ENCODE measurements at regions not wholly inside any gene's neighbourhood (a gene's known extent, or its start where the extent isn't known, plus 50 kb on each side); places are given as distances from the start of the nearest gene placed in this dataset.

DNA sequence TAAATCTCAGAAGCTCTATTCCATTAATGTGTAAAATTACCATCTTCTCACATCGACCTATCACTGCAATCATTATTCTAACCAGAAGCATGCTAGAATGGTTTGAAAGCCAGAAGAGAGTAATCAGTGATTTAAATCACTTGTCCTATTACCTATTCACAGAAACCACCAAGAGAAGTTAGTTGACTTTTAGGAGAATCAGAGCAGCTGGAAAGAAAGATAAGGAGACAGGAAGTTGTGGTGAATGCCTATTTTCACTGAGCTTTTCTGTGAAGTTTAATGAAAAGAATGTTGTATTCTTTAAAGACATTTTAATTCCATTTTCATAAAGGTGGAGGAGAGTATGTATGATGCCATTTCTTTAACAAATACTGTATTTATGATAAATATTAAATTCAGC is 352.6 kb upstream of the CRIM1 start:
- TF ChIP-seq, protein P1, sequence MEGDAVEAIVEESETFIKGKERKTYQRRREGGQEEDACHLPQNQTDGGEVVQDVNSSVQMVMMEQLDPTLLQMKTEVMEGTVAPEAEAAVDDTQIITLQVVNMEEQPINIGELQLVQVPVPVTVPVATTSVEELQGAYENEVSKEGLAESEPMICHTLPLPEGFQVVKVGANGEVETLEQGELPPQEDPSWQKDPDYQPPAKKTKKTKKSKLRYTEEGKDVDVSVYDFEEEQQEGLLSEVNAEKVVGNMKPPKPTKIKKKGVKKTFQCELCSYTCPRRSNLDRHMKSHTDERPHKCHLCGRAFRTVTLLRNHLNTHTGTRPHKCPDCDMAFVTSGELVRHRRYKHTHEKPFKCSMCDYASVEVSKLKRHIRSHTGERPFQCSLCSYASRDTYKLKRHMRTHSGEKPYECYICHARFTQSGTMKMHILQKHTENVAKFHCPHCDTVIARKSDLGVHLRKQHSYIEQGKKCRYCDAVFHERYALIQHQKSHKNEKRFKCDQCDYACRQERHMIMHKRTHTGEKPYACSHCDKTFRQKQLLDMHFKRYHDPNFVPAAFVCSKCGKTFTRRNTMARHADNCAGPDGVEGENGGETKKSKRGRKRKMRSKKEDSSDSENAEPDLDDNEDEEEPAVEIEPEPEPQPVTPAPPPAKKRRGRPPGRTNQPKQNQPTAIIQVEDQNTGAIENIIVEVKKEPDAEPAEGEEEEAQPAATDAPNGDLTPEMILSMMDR (conservative IDR thresholded peaks at IDR 0.05), result no peak
- no peak overlapping the region for H3K27ac ChIP-seq

GRCh38 chr2:35997488-35997887 is 358.1 kb upstream of the CRIM1 start:
- TF ChIP-seq, protein P1 (conservative IDR thresholded peaks at IDR 0.05), result no peak
- no peak overlapping the region for H3K27ac ChIP-seq

GRCh38 chr2:35989503-35989902 is 366.1 kb upstream of the CRIM1 start:
- H3K27ac ChIP-seq, result no peak overlapping the region
- TF ChIP-seq, protein P1 (conservative IDR thresholded peaks at IDR 0.05), result no peak

GRCh38 chr2:35989040-35989439 is 366.5 kb upstream of the CRIM1 start:
- TF ChIP-seq, protein P1 (conservative IDR thresholded peaks at IDR 0.05), result no peak
- H3K27ac ChIP-seq, result no peak overlapping the region

- H3K27ac ChIP-seq, result no peak overlapping the region
- TF ChIP-seq, protein P1 (conservative IDR thresholded peaks at IDR 0.05), result no peak
Observed at GRCh38 chr2:35986871-35987270, 368.7 kb upstream of the CRIM1 start.

GRCh38 chr2:35978218-35978617 is 377.4 kb upstream of the CRIM1 start:
- TF ChIP-seq, protein P1 (conservative IDR thresholded peaks at IDR 0.05), result no peak
- H3K27ac ChIP-seq, result no peak overlapping the region

DNA sequence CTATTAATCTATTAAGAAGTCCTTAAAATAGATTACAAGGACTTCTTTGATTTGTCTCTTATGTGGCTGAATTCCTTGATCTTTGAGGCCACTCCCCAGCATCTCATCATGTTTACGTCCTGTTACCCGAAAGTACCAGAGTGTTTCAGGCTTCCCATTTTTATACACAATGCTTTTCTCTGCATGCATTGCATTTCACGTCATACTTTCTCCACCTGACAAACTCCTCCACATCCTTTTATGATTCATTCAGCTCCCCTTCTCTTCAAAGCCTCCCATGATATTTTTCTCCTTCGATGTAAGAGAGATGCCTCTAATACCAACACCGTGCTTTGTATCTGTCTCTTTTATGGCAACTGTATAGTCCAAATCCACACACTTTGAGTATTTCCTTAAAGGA is 379.0 kb upstream of the CRIM1 start:
- no peak overlapping the region for H3K27ac ChIP-seq
- TF ChIP-seq, protein P1 (conservative IDR thresholded peaks at IDR 0.05), result no peak

GRCh38 chr2:35973737-35974132 is 381.8 kb upstream of the CRIM1 start:
- TF ChIP-seq, protein P1 (conservative IDR thresholded peaks at IDR 0.05), result no peak
- H3K27ac ChIP-seq, result no peak overlapping the region

All from VCaP (cell line).